ENCODE measurements at regions not wholly inside any gene's neighbourhood (a gene's known extent, or its start where the extent isn't known, plus 50 kb on each side); places are given as distances from the start of the nearest gene placed in this dataset.
A peak's percentile ranks its signal among the peaks of the same experiment; 100 is the strongest.

DNA sequence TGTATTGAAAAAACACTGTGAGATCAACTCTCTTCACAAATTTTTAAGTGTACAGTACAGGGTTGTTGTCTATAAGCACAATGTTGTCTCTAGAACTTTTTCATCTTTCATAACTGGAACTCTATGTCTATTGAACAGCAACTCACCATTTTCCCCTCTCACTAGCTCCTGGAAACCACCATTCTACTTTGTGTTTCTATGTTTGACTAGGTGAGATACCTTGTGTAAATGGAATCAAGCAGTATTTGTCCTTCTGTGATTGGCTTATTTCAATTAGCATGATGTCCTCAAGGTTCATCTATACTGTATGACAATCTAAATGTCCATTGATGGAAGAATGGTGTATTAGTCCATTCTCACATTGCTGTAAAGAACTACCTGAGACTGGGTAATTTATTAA lies 210.1 kb upstream of the FUT9 start:
- H3K4me2 ChIP-seq (ENCODE audit: low read depth, low read length), result peak overlapping the region; percentile 54
- DNase-seq (ENCODE audit: low spot score) (peak; percentile 69), ATAC-seq (peak; percentile 51), FAIRE-seq (no peak)
- peak overlapping the region; percentile 61 for H3K9ac ChIP-seq (ENCODE audit: insufficient read depth, low read depth, low read length)
- ChIA-PET CTCF (ENCODE audit: low intra/inter-chr PET ratio, low total read pairs) (interaction anchor here (1.5 kb wide), 1 partner anchor 10 kb away, joined by 7 read pairs; no protein-coding TSS in a partner anchor), POLR2A (interaction anchor here (0.7 to 2.0 kb wide), 4 partner anchors 9 to 72 kb away, joined by 3 to 21 read pairs (median 6); no protein-coding TSS in a partner anchor)
- H3K4me1 ChIP-seq (ENCODE audit: insufficient read depth, low read length), result peaks cover 68% of the 10 kb centered on the region
- no peaks in the 10 kb centered on the region for H4K20me1 ChIP-seq (ENCODE audit: insufficient read depth, low read length)
- H2AFZ ChIP-seq (ENCODE audit: low read length), result no peak overlapping the region
- H3K27ac ChIP-seq (ENCODE audit: extremely low read length, insufficient read depth, low read length), result peak overlapping the region; percentile 85
- BruUV-seq (replicated peaks), result TSS peak; percentile 86
- no peaks in the 10 kb centered on the region for H3K79me2 ChIP-seq (ENCODE audit: insufficient read depth, low read length)
- no peaks in the 10 kb centered on the region for H3K27me3 ChIP-seq (ENCODE audit: control insufficient read depth in 1 of 2, insufficient read depth in 2 of 2, low read length in 2 of 2)
- peak overlapping the region in 1 of 3 experiments; percentile 13; a peak in 1 of 6 replicates for H3K4me3 ChIP-seq (replicated peaks in 1 of 3; ENCODE audit: insufficient read depth in 1 of 3, low read depth in 2 of 3, low read length in 3 of 3)
- H3K36me3 ChIP-seq (replicated peaks in 1 of 2; ENCODE audit: control insufficient read depth in 1 of 2, insufficient read depth in 2 of 2, low read length in 2 of 2), result no peaks in the 10 kb centered on the region
- intact Hi-C loops (cut with micrococcal nuclease; ENCODE audit: unreplicated experiment) (loop anchor here (1.0 to 2.0 kb wide), 3 partner anchors 10 to 51 kb away; no protein-coding TSS in a partner anchor), in situ Hi-C loops (cut with HindIII; ENCODE audit: extremely low pct_ligation_motif_present, low pct_unique_long_range_greater_than_20kb) (no loop called here)
- 0 out of 2 replicates have a peak, but pooled peaks cover 10% of the 10 kb centered on the region for H3K9me3 ChIP-seq (ENCODE audit: low read length)
- no peak for TF ChIP-seq REXO4 (CRISPR knock-in tag; IDR thresholded peaks at IDR 0.05; ENCODE audit: borderline replicate concordance)
- no peak for TF ChIP-seq JUN (CRISPR knock-in tag; IDR thresholded peaks at IDR 0.05)
- TF ChIP-seq, protein P1, sequence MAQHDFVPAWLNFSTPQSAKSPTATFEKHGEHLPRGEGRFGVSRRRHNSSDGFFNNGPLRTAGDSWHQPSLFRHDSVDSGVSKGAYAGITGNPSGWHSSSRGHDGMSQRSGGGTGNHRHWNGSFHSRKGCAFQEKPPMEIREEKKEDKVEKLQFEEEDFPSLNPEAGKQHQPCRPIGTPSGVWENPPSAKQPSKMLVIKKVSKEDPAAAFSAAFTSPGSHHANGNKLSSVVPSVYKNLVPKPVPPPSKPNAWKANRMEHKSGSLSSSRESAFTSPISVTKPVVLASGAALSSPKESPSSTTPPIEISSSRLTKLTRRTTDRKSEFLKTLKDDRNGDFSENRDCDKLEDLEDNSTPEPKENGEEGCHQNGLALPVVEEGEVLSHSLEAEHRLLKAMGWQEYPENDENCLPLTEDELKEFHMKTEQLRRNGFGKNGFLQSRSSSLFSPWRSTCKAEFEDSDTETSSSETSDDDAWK (CRISPR knock-in tag; IDR thresholded peaks at IDR 0.05), result no peak
- no peak for TF ChIP-seq EED (CRISPR knock-in tag; IDR thresholded peaks at IDR 0.05)
- no peak for TF ChIP-seq ZNF572 (CRISPR knock-in tag; IDR thresholded peaks at IDR 0.05)
- no peak for TF ChIP-seq SALL2 (CRISPR knock-in tag; IDR thresholded peaks at IDR 0.05)
- TF ChIP-seq SMAD9 (CRISPR knock-in tag; IDR thresholded peaks at IDR 0.05), result no peak
- TF ChIP-seq TBX2 (CRISPR knock-in tag; IDR thresholded peaks at IDR 0.05; ENCODE audit: borderline replicate concordance), result no peak
- TF ChIP-seq ZNF775 (CRISPR knock-in tag; IDR thresholded peaks at IDR 0.05; ENCODE audit: borderline replicate concordance), result no peak
- TF ChIP-seq FOXK1 (CRISPR knock-in tag; IDR thresholded peaks at IDR 0.05; ENCODE audit: borderline replicate concordance, low read depth), result no peak
- TF ChIP-seq, protein P2, sequence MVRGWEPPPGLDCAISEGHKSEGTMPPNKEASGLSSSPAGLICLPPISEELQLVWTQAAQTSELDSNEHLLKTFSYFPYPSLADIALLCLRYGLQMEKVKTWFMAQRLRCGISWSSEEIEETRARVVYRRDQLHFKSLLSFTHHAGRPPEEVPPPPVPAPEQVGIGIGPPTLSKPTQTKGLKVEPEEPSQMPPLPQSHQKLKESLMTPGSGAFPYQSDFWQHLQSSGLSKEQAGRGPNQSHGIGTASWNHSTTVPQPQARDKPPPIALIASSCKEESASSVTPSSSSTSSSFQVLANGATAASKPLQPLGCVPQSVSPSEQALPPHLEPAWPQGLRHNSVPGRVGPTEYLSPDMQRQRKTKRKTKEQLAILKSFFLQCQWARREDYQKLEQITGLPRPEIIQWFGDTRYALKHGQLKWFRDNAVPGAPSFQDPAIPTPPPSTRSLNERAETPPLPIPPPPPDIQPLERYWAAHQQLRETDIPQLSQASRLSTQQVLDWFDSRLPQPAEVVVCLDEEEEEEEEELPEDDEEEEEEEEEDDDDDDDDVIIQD (CRISPR knock-in tag; IDR thresholded peaks at IDR 0.05; ENCODE audit: low read depth), result peak; percentile 31; the same call in 1 of the 2 replicates
- TF ChIP-seq, protein P3, sequence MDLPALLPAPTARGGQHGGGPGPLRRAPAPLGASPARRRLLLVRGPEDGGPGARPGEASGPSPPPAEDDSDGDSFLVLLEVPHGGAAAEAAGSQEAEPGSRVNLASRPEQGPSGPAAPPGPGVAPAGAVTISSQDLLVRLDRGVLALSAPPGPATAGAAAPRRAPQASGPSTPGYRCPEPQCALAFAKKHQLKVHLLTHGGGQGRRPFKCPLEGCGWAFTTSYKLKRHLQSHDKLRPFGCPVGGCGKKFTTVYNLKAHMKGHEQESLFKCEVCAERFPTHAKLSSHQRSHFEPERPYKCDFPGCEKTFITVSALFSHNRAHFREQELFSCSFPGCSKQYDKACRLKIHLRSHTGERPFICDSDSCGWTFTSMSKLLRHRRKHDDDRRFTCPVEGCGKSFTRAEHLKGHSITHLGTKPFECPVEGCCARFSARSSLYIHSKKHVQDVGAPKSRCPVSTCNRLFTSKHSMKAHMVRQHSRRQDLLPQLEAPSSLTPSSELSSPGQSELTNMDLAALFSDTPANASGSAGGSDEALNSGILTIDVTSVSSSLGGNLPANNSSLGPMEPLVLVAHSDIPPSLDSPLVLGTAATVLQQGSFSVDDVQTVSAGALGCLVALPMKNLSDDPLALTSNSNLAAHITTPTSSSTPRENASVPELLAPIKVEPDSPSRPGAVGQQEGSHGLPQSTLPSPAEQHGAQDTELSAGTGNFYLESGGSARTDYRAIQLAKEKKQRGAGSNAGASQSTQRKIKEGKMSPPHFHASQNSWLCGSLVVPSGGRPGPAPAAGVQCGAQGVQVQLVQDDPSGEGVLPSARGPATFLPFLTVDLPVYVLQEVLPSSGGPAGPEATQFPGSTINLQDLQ (CRISPR knock-in tag; IDR thresholded peaks at IDR 0.05), result no peak
- no peak for TF ChIP-seq CCAR2 (optimal IDR thresholded peaks at IDR 0.05; ENCODE audit: low read depth, low read length)
- no peak for TF ChIP-seq ZNF496 (CRISPR knock-in tag; IDR thresholded peaks at IDR 0.05; ENCODE audit: insufficient replicate concordance)
- no peak for TF ChIP-seq ZNF773 (CRISPR knock-in tag; IDR thresholded peaks at IDR 0.05; ENCODE audit: borderline replicate concordance)
- no peak for TF ChIP-seq MATR3 (CRISPR knock-in tag; IDR thresholded peaks at IDR 0.05)
- no peak for TF ChIP-seq BHLHE40 (IDR thresholded peaks at IDR 0.05; ENCODE audit: low read length)
- TF ChIP-seq FOXP1 (IDR thresholded peaks at IDR 0.05), result no peak
- no peak for TF ChIP-seq FOXP1 (CRISPR knock-in tag; IDR thresholded peaks at IDR 0.05)
- TF ChIP-seq, protein P4, sequence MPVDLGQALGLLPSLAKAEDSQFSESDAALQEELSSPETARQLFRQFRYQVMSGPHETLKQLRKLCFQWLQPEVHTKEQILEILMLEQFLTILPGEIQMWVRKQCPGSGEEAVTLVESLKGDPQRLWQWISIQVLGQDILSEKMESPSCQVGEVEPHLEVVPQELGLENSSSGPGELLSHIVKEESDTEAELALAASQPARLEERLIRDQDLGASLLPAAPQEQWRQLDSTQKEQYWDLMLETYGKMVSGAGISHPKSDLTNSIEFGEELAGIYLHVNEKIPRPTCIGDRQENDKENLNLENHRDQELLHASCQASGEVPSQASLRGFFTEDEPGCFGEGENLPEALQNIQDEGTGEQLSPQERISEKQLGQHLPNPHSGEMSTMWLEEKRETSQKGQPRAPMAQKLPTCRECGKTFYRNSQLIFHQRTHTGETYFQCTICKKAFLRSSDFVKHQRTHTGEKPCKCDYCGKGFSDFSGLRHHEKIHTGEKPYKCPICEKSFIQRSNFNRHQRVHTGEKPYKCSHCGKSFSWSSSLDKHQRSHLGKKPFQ (CRISPR knock-in tag; IDR thresholded peaks at IDR 0.05; ENCODE audit: insufficient replicate concordance), result no peak

All from HepG2 (cell line).